DOHH2 (cell line): ENCODE measurements at regions not wholly inside any gene's neighbourhood (a gene's known extent, or its start where the extent isn't known, plus 50 kb on each side); places are given as distances from the start of the nearest gene placed in this dataset.

Source experiments
- H3F3A ChIP-seq: fragments of 200-600 bp; sonication (generic), shearing (Covaris generic); 2 replicates; pipeline ENCODE4 v1.6.0; 2016; ENCODE audit warnings: antibody characterized with exemption, mild to moderate bottlenecking; ENCODE audit not compliant: control insufficient read depth, insufficient read depth
- H3K27ac ChIP-seq: fragments of 200-600 bp; sonication (generic); 2 replicates; pipeline ENCODE4 v1.5.1; 2014; ENCODE audit warnings: low read depth, mild to moderate bottlenecking, low read length, moderate library complexity
- H3K27me3 ChIP-seq: fragments of 200-600 bp; sonication (generic); 2 replicates; pipeline ENCODE4 v1.6.1; 2014; ENCODE audit warnings: mild to moderate bottlenecking, low read length, mixed read lengths; ENCODE audit not compliant: control insufficient read depth
- H3K36me3 ChIP-seq: fragments of 200-600 bp; sonication (generic); 2 replicates; pipeline ENCODE4 v1.6.1; 2014; ENCODE audit warnings: mild to moderate bottlenecking, low read length, moderate library complexity, mixed read lengths; ENCODE audit not compliant: control insufficient read depth
- H3K4me1 ChIP-seq: fragments of 200-600 bp; sonication (generic); 2 replicates; pipeline ENCODE4 v1.6.1; 2014; ENCODE audit warnings: mild to moderate bottlenecking, low read length, mixed read lengths; ENCODE audit not compliant: control insufficient read depth
- H3K4me2 ChIP-seq: fragments of 200-600 bp; sonication (generic); 2 replicates; pipeline ENCODE4 v1.6.0; 2014; ENCODE audit warnings: mild to moderate bottlenecking, low read length, moderate library complexity
- H3K4me3 ChIP-seq: fragments of 200-600 bp; sonication (generic); 2 replicates; pipeline ENCODE4 v1.5.1; 2014; ENCODE audit warnings: mild to moderate bottlenecking, low read length, mixed read lengths
- H3K79me2 ChIP-seq: fragments of 200-600 bp; sonication (generic); 2 replicates; pipeline ENCODE4 v1.6.1; 2014; ENCODE audit warnings: mild to moderate bottlenecking, low read length, mixed read lengths; ENCODE audit not compliant: control insufficient read depth
- H3K9me2 ChIP-seq: fragments of 200-600 bp; sonication (generic); replicated peaks from 2 replicates; pipeline ENCODE4 v1.6.1; 2014; ENCODE audit warnings: mild to moderate bottlenecking, low read length, mixed read lengths; ENCODE audit not compliant: control insufficient read depth
- H3K9me3 ChIP-seq: fragments of 200-600 bp; sonication (generic); 2 replicates; pipeline ENCODE4 v1.6.1; 2014; ENCODE audit warnings: antibody characterized with exemption, low read length, mixed read lengths; ENCODE audit not compliant: control insufficient read depth, insufficient read depth
- H4K20me1 ChIP-seq: fragments of 200-600 bp; sonication (generic); 2 replicates; pipeline ENCODE4 v1.6.0; 2014; ENCODE audit warnings: low read depth, mild to moderate bottlenecking, antibody characterized with exemption, low read length, moderate library complexity; ENCODE audit not compliant: control insufficient read depth, insufficient read depth
- CTCF ChIP-seq: fragments of 200-600 bp; sonication (generic); IDR thresholded peaks from one replicate; pipeline ENCODE4 v1.5.1; 2014; ENCODE audit warnings: antibody characterized with exemption, mild to moderate bottlenecking, low read depth, low read length; ENCODE audit not compliant: poor library complexity, severe bottlenecking
- EZH2phosphoT487 ChIP-seq: fragments of 200-600 bp; sonication (generic); IDR thresholded peaks from 2 replicates; pipeline ENCODE4 v1.6.1; 2017; ENCODE audit warnings: borderline replicate concordance, mild to moderate bottlenecking, antibody characterized with exemption, low read length, moderate library complexity, mixed read lengths

GRCh38 chr13:86397635-86398034, 598.4 kb upstream of the SLITRK6 start:
- Histone ChIP-seq H3K4me3 (no peak overlapping the region), H3K27ac (no peak overlapping the region), H3K9me2 (no peaks in the 10 kb centered on the region), H3F3A (no peaks in the 10 kb centered on the region), H3K79me2 (no peaks in the 10 kb centered on the region), H3K4me1 (no peaks in the 10 kb centered on the region), H4K20me1 (no peaks in the 10 kb centered on the region), H3K36me3 (no peaks in the 10 kb centered on the region), H3K9me3 (no peaks in the 10 kb centered on the region; the same call in 1 of the 2 replicates), H3K4me2 (no peak overlapping the region), H3K27me3 (no peaks in the 10 kb centered on the region)
- no peak for TF ChIP-seq EZH2phosphoT487
- TF ChIP-seq CTCF: no peak

GRCh38 chr13:86399572-86399971, 600.4 kb upstream of the SLITRK6 start:
- no peaks in the 10 kb centered on the region; the same call in 1 of the 2 replicates for H3K9me3 ChIP-seq
- no peak overlapping the region for H3K4me3 ChIP-seq
- TF ChIP-seq EZH2phosphoT487: no peak
- no peak for TF ChIP-seq CTCF
- H3K4me2 ChIP-seq: no peak overlapping the region
- H3F3A ChIP-seq: no peaks in the 10 kb centered on the region
- no peaks in the 10 kb centered on the region for H3K79me2 ChIP-seq
- no peaks in the 10 kb centered on the region for H3K36me3 ChIP-seq
- no peaks in the 10 kb centered on the region for H3K4me1 ChIP-seq
- H4K20me1 ChIP-seq: no peaks in the 10 kb centered on the region
- H3K27ac ChIP-seq: no peak overlapping the region
- H3K9me2 ChIP-seq: no peaks in the 10 kb centered on the region
- H3K27me3 ChIP-seq: no peaks in the 10 kb centered on the region

- Histone ChIP-seq H3K36me3 (no peaks in the 10 kb centered on the region), H3K79me2 (no peaks in the 10 kb centered on the region), H3F3A (no peaks in the 10 kb centered on the region), H3K4me3 (no peak overlapping the region), H3K4me1 (no peaks in the 10 kb centered on the region), H3K4me2 (no peak overlapping the region), H4K20me1 (no peaks in the 10 kb centered on the region), H3K27ac (no peak overlapping the region), H3K27me3 (no peaks in the 10 kb centered on the region), H3K9me2 (no peaks in the 10 kb centered on the region), H3K9me3 (no peaks in the 10 kb centered on the region; the same call in 1 of the 2 replicates)
- TF ChIP-seq CTCF (no peak), EZH2phosphoT487 (no peak)
Observed at GRCh38 chr13:86402500-86402899, 603.3 kb upstream of the SLITRK6 start.
